ENCODE measurements at regions not wholly inside any gene's neighbourhood (a gene's known extent, or its start where the extent isn't known, plus 50 kb on each side); places are given as distances from the start of the nearest gene placed in this dataset.

- TF ChIP-seq CTCF (IDR thresholded peaks at IDR 0.05; ENCODE audit: low read length) = no peak
- TF ChIP-seq EZH2 (optimal IDR thresholded peaks at IDR 0.05; ENCODE audit: low read depth, low read length) = no peak
- no peak for TF ChIP-seq EZH2phosphoT487 (IDR thresholded peaks at IDR 0.05; ENCODE audit: low read length)
These were observed 86.5 kb upstream of the SHISA3 start for GRCh38 chr4:42310806-42311205.
